ENCODE measurements at regions not wholly inside any gene's neighbourhood (a gene's known extent, or its start where the extent isn't known, plus 50 kb on each side); places are given as distances from the start of the nearest gene placed in this dataset.

- intact Hi-C loops (cut with micrococcal nuclease) = loop anchor here (5.0 to 10.0 kb wide), 2 partner anchors 1545 to 1792 kb away; no protein-coding TSS in a partner anchor
- no peak overlapping the region for H3K27ac ChIP-seq (ENCODE audit: low read length in 2 of 2)
- no peak for TF ChIP-seq EZH2 (IDR thresholded peaks at IDR 0.05; ENCODE audit: borderline replicate concordance, insufficient read depth, low read depth, low read length, poor library complexity, severe bottlenecking)
- TF ChIP-seq, protein P1, sequence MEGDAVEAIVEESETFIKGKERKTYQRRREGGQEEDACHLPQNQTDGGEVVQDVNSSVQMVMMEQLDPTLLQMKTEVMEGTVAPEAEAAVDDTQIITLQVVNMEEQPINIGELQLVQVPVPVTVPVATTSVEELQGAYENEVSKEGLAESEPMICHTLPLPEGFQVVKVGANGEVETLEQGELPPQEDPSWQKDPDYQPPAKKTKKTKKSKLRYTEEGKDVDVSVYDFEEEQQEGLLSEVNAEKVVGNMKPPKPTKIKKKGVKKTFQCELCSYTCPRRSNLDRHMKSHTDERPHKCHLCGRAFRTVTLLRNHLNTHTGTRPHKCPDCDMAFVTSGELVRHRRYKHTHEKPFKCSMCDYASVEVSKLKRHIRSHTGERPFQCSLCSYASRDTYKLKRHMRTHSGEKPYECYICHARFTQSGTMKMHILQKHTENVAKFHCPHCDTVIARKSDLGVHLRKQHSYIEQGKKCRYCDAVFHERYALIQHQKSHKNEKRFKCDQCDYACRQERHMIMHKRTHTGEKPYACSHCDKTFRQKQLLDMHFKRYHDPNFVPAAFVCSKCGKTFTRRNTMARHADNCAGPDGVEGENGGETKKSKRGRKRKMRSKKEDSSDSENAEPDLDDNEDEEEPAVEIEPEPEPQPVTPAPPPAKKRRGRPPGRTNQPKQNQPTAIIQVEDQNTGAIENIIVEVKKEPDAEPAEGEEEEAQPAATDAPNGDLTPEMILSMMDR (IDR thresholded peaks at IDR 0.05) = no peak
- H4K20me1 ChIP-seq (ENCODE audit: control insufficient read depth, insufficient read depth, low read length, poor library complexity, severe bottlenecking) = no peaks in the 10 kb centered on the region
- Mint-ChIP-seq H3K9me3 (ENCODE audit: insufficient read depth) (no peaks in the 10 kb centered on the region), H3K4me1 (no peaks in the 10 kb centered on the region), H3K4me3 (no peak overlapping the region), H3K27ac (no peak overlapping the region), H3K27me3 (no peaks in the 10 kb centered on the region)
- ChIA-PET CTCF (no interaction called here), POLR2A (no interaction called here)
- no peaks in the 10 kb centered on the region for H3K27me3 ChIP-seq (replicated peaks in 1 of 4; ENCODE audit: control extremely low read depth in 1 of 4, control insufficient read depth in 3 of 4, insufficient read depth in 4 of 4, low read length in 3 of 4)
- no peaks in the 10 kb centered on the region for H3K79me2 ChIP-seq (ENCODE audit: control insufficient read depth, insufficient read depth, low read length)
- no CpG with 5 or more reads among the region's 1 CpG for WGBS (ENCODE audit: insufficient coverage)
- DNase-seq (no peak), ATAC-seq (ENCODE audit: low read depth) (no peak)
- no peak overlapping the region for H3K9ac ChIP-seq (ENCODE audit: low read length)
- no peaks in the 10 kb centered on the region for H3K4me1 ChIP-seq (ENCODE audit: control insufficient read depth in 2 of 2, insufficient read depth in 2 of 2, low read length in 2 of 2)
- no peaks in the 10 kb centered on the region for H3K9me3 ChIP-seq (ENCODE audit: control extremely low read depth in 1 of 3, control insufficient read depth in 2 of 3, insufficient read depth in 1 of 3, low read length in 2 of 3)
- no peak overlapping the region for H3K4me3 ChIP-seq (ENCODE audit: control extremely low read depth in 1 of 5, extremely low read depth in 1 of 5, insufficient read depth in 1 of 5, low read depth in 2 of 5, low read length in 4 of 5)
- H3K36me3 ChIP-seq (replicated peaks in 1 of 2; ENCODE audit: control extremely low read depth in 1 of 2, control insufficient read depth in 1 of 2, extremely low read depth in 1 of 2, insufficient read depth in 2 of 2, low read length in 1 of 2) = no peaks in the 10 kb centered on the region
- no peak overlapping the region for H2AFZ ChIP-seq (ENCODE audit: insufficient read depth, low read depth, low read length, poor library complexity, severe bottlenecking)
- no peak overlapping the region for H3K4me2 ChIP-seq (replicated peaks; ENCODE audit: low read depth, low read length, poor library complexity, severe bottlenecking)
Measured at GRCh38 chr5:100432741-100433140, 102.4 kb upstream of the FAM174A start.

GRCh38 chr5:100430268-100431195 lies 104.6 kb upstream of the FAM174A start:
- ChIA-PET POLR2A (no interaction called here), CTCF (interaction anchor here (0.6 to 2.0 kb wide), 10 partner anchors 9 to 1548 kb away, joined by 3 to 16 read pairs (median 4); no protein-coding TSS in a partner anchor)
- no peaks in the 10 kb centered on the region for H3K9me3 Mint-ChIP-seq (ENCODE audit: insufficient read depth)
- H3K79me2 ChIP-seq (ENCODE audit: control insufficient read depth, insufficient read depth, low read length) = no peaks in the 10 kb centered on the region
- no peaks in the 10 kb centered on the region for H3K4me1 ChIP-seq (ENCODE audit: control insufficient read depth in 2 of 2, insufficient read depth in 2 of 2, low read length in 2 of 2)
- H3K4me1 Mint-ChIP-seq = no peaks in the 10 kb centered on the region
- 0% methylated on average over 1 of the region's 4 CpGs for WGBS (ENCODE audit: insufficient coverage)
- H3K27ac Mint-ChIP-seq = no peak overlapping the region
- intact Hi-C loops (cut with micrococcal nuclease) = loop anchor here (1.0 to 10.0 kb wide), 6 partner anchors 615 to 1794 kb away; no protein-coding TSS in a partner anchor
- H3K27me3 ChIP-seq (replicated peaks in 1 of 4; ENCODE audit: control extremely low read depth in 1 of 4, control insufficient read depth in 3 of 4, insufficient read depth in 4 of 4, low read length in 3 of 4) = no peaks in the 10 kb centered on the region
- no peak overlapping the region for H3K4me3 Mint-ChIP-seq
- DNase-seq (peak; percentile 44), ATAC-seq (ENCODE audit: low read depth) (peak; percentile 21)
- no peaks in the 10 kb centered on the region for H3K9me3 ChIP-seq (ENCODE audit: control extremely low read depth in 1 of 3, control insufficient read depth in 2 of 3, insufficient read depth in 1 of 3, low read length in 2 of 3)
- no peak overlapping the region for H3K4me3 ChIP-seq (ENCODE audit: control extremely low read depth in 1 of 5, extremely low read depth in 1 of 5, insufficient read depth in 1 of 5, low read depth in 2 of 5, low read length in 4 of 5)
- H3K27ac ChIP-seq (ENCODE audit: low read length in 2 of 2) = no peak overlapping the region
- H4K20me1 ChIP-seq (ENCODE audit: control insufficient read depth, insufficient read depth, low read length, poor library complexity, severe bottlenecking) = no peaks in the 10 kb centered on the region
- no peaks in the 10 kb centered on the region for H3K27me3 Mint-ChIP-seq
- H2AFZ ChIP-seq (ENCODE audit: insufficient read depth, low read depth, low read length, poor library complexity, severe bottlenecking) = no peak overlapping the region
- no peak overlapping the region for H3K9ac ChIP-seq (ENCODE audit: low read length)
- no peaks in the 10 kb centered on the region for H3K36me3 ChIP-seq (replicated peaks in 1 of 2; ENCODE audit: control extremely low read depth in 1 of 2, control insufficient read depth in 1 of 2, extremely low read depth in 1 of 2, insufficient read depth in 2 of 2, low read length in 1 of 2)
- no peak overlapping the region for H3K4me2 ChIP-seq (replicated peaks; ENCODE audit: low read depth, low read length, poor library complexity, severe bottlenecking)
- TF ChIP-seq, protein P1 (IDR thresholded peaks at IDR 0.05) = peak; percentile 95
- no peak for TF ChIP-seq EZH2 (IDR thresholded peaks at IDR 0.05; ENCODE audit: borderline replicate concordance, insufficient read depth, low read depth, low read length, poor library complexity, severe bottlenecking)

Data from B cell (primary cell).